Activated naive CD8-positive, alpha-beta T cell treated with anti-CD3 and anti-CD28 coated beads, Interleukin-2, amount 50 U/mL, for 24 hours (primary cell): ENCODE measurements at regions not wholly inside any gene's neighbourhood (a gene's known extent, or its start where the extent isn't known, plus 50 kb on each side); places are given as distances from the start of the nearest gene placed in this dataset.
A peak's percentile ranks its signal among the peaks of the same experiment; 100 is the strongest.

Experiments used
- ATAC-seq: fragments of 150-1000 bp; cut with Tn5 transposase; one replicate; pipeline ENCODE4 v1.10.0; 2021
- DNase-seq: peaks from one replicate; pipeline ENCODE4 v3.0.0; 2021
- H3K27ac Mint-ChIP-seq: one replicate; pipeline ENCODE4 v1.8.0; 2021; ENCODE audit warnings: mild to moderate bottlenecking, mixed read lengths
- H3K27me3 Mint-ChIP-seq: one replicate; pipeline ENCODE4 v1.8.0; 2021; ENCODE audit warnings: mixed read lengths
- H3K36me3 Mint-ChIP-seq: one replicate; pipeline ENCODE4 v1.8.0; 2021; ENCODE audit warnings: low read depth, mixed read lengths
- H3K4me1 Mint-ChIP-seq: one replicate; pipeline ENCODE4 v1.8.0; 2021; ENCODE audit warnings: mixed read lengths
- H3K4me3 Mint-ChIP-seq: one replicate; pipeline ENCODE4 v1.8.0; 2021; ENCODE audit warnings: mild to moderate bottlenecking, moderate library complexity, mixed read lengths
- H3K9me3 Mint-ChIP-seq: one replicate; pipeline ENCODE4 v1.8.0; 2021; ENCODE audit warnings: mixed read lengths

DNA sequence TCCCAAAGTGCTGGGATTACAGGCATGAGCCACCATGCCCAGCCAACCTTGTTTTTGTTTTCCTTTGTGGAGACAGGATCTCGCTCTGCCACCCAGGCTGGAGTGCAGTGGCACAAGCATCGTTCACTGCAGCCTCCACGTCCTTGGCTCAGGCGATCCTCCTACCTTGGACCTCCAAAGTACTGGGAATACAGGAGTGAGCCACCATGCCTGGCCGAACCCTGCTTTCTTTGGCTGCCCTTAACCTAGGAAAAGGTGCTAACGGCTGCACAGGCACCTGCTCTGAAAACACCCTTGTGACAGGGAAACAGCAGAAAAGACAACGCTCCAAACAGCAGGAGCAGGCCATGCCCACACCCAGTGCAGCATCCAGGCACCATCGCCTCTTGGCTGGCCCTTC, 71.9 kb downstream of the OAT start:
- H3K9me3 Mint-ChIP-seq, result no peaks in the 10 kb centered on the region
- H3K4me3 Mint-ChIP-seq, result no peak overlapping the region
- H3K27ac Mint-ChIP-seq, result no peak overlapping the region

DNA sequence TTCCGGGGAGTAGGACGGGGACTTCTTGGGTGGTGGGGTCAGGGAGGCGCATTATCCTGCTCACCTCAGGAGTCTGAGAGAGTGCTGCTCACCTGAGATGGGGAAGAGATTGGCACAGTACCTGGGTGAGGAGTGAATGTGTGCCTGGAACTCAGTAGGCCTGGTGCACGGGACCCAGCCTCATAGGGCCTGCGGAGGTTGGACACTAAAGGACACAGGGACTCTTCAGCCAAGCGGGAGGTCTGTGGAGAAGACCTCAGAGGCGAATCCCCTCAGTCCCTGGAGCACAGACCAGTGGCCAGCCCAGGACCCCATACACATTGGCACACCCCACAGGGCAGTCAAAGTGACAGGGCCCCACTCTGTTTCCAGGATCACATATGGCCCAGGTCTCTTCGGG, 73.2 kb downstream of the OAT start:
- DNase-seq (no peak), ATAC-seq (no peak)
- H3K36me3 Mint-ChIP-seq, result no peaks in the 10 kb centered on the region
- no peak overlapping the region for H3K27ac Mint-ChIP-seq
- H3K4me1 Mint-ChIP-seq, result peaks cover 16% of the 10 kb centered on the region
- H3K9me3 Mint-ChIP-seq, result no peaks in the 10 kb centered on the region
- no peak overlapping the region for H3K4me3 Mint-ChIP-seq
- no peaks in the 10 kb centered on the region for H3K27me3 Mint-ChIP-seq

More for the DNA sequence above, 71.9 kb downstream of the OAT start:
- Mint-ChIP-seq H3K27me3 (no peaks in the 10 kb centered on the region), H3K36me3 (no peaks in the 10 kb centered on the region), H3K4me1 (peaks cover 6% of the 10 kb centered on the region)
- DNase-seq (no peak), ATAC-seq (no peak)

DNA sequence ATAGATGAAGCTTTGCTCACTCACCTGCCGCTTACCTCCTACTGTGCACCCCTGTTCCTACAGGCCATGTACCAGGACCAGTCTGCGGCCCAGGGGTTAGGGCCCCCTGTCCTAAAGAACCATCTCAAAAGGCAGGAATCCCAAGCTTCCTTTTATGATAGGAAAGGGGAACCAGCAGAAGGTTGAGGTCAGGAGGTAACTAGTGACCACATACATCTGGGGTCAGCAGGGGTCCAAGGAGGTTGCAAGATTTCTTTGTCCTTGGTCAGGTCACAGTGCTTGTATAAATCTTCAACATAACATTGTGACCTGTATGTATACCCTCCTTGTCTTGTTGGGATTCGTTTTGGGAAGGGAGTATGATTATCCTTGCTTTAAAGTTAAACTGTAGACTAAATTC, 73.8 kb downstream of the OAT start:
- H3K4me3 Mint-ChIP-seq, result no peak overlapping the region
- H3K9me3 Mint-ChIP-seq, result no peaks in the 10 kb centered on the region

DNA sequence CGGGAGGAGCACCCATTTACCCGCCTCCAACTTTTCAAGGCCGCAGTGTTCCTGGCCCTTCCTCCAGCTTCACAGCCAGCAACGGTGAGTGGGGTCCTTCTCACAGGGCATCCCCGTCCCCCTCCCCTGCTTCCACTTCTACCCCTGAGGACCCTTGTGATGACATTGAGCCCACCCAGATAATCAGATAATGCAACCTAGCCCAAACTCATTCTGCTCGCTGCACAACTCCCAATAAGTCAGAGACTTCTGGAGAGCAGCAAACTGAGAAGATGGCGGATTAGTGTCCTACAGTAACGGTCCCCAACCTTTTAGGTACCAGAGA, 74.5 kb downstream of the OAT start:
- ATAC-seq (no peak), DNase-seq (no peak)
- no peak overlapping the region for H3K4me3 Mint-ChIP-seq
- no peaks in the 10 kb centered on the region for H3K9me3 Mint-ChIP-seq
- H3K4me1 Mint-ChIP-seq, result peaks cover 16% of the 10 kb centered on the region
- no peak overlapping the region for H3K27ac Mint-ChIP-seq
- H3K36me3 Mint-ChIP-seq, result no peaks in the 10 kb centered on the region
- no peaks in the 10 kb centered on the region for H3K27me3 Mint-ChIP-seq

More for the DNA sequence above, 73.8 kb downstream of the OAT start:
- DNase-seq (no peak), ATAC-seq (no peak)
- H3K27me3 Mint-ChIP-seq, result no peaks in the 10 kb centered on the region
- no peaks in the 10 kb centered on the region for H3K36me3 Mint-ChIP-seq
- peaks cover 16% of the 10 kb centered on the region for H3K4me1 Mint-ChIP-seq
- H3K27ac Mint-ChIP-seq, result no peak overlapping the region

DNA sequence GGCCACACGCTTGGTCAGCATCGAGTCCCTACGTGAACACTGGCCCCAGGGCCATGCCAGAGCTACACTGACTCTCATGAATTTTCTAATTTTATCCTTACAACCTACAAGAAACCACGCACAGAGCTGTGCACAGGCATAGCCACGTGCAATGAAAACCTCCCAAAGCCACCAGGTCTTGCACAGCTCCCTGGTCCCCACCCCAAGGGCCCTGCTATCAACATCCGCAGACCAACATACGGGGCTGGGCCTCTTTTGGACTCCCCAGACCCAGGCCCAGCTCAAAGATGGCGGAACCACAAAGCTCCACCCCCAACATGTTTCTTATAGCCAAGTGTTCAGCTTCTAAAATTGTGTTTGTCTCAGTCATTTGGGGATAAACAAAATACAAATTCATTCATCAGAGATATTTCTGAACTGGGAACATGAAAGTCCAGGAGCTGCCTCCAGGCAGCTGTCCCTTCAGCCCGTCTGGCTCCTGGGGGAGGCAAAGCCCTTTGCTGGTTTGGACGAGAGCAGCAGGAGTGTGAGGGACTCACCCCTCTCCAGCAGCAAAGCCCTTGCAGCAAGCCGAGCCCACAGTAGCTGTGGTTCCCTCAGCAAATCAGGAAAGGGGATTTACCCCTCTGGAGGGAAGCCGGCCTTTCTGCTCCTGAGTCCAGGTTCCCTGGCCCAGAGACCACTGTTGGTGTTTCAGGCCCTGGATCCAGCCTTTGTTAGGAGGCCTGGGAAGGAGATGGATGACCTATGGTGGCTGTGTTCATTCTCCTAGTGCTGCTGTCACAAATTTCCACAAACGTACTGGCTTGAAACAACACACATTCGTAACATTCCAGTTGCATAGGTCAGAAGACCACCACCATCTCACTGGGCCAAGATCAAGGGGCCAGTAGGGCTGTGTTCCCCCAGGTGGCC, 75.1 kb downstream of the OAT start:
- no peaks in the 10 kb centered on the region for H3K27me3 Mint-ChIP-seq
- no peaks in the 10 kb centered on the region for H3K36me3 Mint-ChIP-seq
- DNase-seq (no peak), ATAC-seq (no peak)
- H3K4me3 Mint-ChIP-seq, result no peak overlapping the region
- peaks cover 16% of the 10 kb centered on the region for H3K4me1 Mint-ChIP-seq
- no peak overlapping the region for H3K27ac Mint-ChIP-seq
- H3K9me3 Mint-ChIP-seq, result no peaks in the 10 kb centered on the region

DNA sequence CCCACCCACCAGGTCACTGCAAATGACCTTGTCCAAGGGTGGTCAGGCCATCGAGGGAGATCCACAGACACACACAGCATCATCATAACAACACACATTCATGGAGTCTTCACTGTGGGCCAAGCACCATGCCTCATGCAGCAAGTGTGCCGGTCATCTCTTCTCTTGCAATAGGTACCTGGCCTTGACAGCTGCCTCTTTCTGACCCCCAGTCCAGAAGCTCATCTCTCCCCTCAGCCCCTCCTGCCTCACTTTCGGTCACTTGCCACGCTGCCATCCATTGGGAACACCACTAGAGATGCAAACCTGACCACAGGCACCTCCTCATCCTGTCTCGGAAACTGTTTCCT, 75.9 kb downstream of the OAT start:
- Mint-ChIP-seq H3K36me3 (no peaks in the 10 kb centered on the region), H3K4me3 (no peak overlapping the region), H3K27me3 (no peaks in the 10 kb centered on the region), H3K9me3 (no peaks in the 10 kb centered on the region), H3K27ac (no peak overlapping the region), H3K4me1 (peaks cover 16% of the 10 kb centered on the region)
- ATAC-seq (no peak), DNase-seq (no peak)

DNA sequence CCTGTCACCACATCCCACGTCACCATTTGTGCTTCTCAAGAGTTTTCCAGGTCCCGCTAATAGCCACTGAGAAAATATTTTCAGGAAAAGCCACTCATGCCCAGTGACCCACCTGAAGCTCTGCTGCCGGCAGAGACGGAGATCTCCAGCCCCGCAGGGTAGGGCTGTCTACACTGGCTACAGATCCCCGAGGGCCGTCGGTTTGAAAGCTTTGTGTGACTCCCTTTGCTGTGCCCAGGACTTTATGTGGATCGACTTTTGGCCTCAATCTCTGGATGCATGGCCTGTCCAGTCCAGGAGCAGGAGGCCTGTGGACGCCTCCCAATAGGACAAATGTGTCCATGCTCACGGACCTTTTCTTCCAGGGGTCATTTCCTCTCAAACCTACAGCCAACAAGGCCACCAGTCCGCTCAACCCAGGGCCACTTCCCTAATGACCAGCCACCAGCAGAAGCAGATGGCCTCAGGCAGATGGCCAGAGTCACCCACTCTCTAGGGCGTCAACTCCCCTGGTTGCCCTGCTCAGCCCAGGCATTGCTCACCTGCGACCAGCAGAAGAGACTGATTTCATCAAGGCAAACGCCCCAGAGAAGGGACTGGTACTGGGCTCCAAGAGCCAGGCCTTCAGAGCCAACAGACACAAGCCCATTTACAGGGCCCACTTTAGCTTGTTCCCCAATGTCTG, 76.4 kb downstream of the OAT start:
- H3K27ac Mint-ChIP-seq, result no peak overlapping the region
- no peak for ATAC-seq

DNA sequence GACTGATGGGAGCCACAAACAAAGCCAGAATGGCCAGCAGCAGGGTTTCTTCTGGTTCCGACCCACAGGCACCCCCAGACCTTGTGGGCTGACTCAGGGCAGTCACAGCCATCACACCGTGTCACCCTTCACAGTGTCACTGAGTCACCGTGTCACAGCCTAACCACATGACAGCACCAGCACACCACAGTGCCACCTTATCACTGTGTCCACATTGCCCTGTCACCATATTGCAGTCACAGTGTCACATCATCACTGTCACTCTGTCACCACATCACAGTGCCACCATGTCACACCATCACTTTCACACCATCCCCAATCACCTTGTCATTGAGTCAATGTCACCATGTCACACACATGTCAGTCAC, 77.0 kb downstream of the OAT start:
- Mint-ChIP-seq H3K4me1 (peaks cover 16% of the 10 kb centered on the region), H3K27me3 (no peaks in the 10 kb centered on the region), H3K27ac (no peak overlapping the region), H3K9me3 (no peaks in the 10 kb centered on the region), H3K4me3 (peak overlapping the region; percentile 1), H3K36me3 (no peaks in the 10 kb centered on the region)
- ATAC-seq (peak; percentile 96), DNase-seq (peak; percentile 43)

More for the DNA sequence above, 76.4 kb downstream of the OAT start:
- no peak for DNase-seq
- peaks cover 16% of the 10 kb centered on the region for H3K4me1 Mint-ChIP-seq
- no peaks in the 10 kb centered on the region for H3K36me3 Mint-ChIP-seq
- H3K27me3 Mint-ChIP-seq, result no peaks in the 10 kb centered on the region
- H3K9me3 Mint-ChIP-seq, result no peaks in the 10 kb centered on the region
- peak overlapping the region; percentile 1 for H3K4me3 Mint-ChIP-seq

DNA sequence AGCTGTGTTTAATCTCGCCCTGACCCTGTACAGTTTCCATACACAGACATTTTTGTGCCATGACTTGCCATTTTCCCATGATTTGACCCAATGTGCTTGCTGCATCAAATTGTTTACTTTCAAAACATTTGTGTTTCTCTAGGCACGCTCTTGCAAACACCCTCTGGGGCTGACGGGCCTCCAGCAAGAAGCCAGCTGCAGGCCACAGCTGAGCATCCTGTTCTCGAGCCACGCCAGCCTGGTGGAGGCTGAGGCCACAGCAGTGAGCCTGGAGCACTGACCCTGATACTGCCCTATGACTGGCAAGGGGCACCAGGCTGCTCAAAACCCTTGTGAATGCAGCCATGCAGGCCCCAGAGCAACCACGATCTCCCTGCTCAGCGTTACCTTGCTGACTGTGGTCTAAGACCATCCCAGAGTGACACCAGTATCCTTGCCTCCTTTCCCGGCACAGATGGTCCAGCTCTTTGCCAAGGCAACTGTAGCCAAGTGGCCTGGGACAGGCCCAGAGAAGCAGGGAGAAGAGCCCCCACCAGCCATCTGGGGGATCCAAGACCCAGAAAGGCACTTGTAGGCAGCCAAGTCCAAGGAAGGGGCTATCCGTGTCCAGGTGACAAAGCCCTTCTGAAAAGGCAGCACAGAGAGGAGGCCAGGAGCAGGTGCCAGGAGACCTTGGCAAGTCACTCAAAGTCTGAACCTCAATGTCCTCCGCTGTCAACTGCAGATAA, 78.5 kb downstream of the OAT start:
- no peak for DNase-seq

DNA sequence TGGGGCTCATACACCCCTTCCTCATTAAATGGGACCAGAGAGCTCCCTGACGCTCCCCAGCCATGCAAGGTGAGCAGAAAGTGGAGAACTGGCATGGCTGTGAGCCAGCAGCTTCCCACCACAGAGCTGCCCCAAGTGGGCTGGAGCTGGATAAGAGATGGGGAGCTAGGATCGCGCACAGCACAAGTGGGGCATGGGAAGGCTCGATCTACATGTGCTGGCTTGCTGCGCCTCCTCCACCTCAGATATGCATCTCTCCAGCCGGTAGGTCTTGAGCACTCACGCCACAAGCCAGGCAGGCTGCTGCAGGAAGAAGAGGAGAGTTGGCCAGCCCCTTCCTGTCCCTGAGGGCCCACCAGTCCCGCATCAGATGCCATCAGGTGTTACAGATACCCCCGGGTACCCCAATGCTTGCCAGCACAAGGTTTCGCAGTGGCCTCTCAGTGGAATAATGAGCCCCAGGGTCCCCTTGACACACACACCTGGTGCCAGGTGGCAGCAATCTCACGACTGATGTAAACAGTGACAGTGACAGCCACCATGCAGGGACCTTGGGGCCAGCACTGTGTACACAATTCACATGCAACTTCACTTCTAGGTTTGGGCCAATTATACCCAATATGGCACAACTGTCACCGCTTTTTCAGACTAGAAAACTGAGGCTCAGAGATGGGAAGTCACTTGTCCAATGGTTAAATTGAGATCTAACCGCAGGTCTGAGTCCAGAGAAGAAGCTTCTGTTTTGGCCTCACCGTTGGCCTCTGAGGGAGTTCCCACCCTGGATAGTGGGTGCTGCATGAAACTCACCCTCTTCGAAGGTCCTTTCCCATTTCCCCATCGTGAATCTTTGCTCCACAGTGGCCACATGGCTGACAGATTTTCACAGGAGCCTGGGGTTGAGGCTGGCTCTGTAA, 79.3 kb downstream of the OAT start:
- H3K27ac Mint-ChIP-seq, result no peak overlapping the region
- ATAC-seq, result no peak

More for the DNA sequence above, 78.5 kb downstream of the OAT start:
- Mint-ChIP-seq H3K4me3 (no peak overlapping the region), H3K27ac (no peak overlapping the region), H3K4me1 (peaks cover 16% of the 10 kb centered on the region), H3K36me3 (no peaks in the 10 kb centered on the region), H3K9me3 (no peaks in the 10 kb centered on the region), H3K27me3 (no peaks in the 10 kb centered on the region)
- ATAC-seq, result no peak

DNA sequence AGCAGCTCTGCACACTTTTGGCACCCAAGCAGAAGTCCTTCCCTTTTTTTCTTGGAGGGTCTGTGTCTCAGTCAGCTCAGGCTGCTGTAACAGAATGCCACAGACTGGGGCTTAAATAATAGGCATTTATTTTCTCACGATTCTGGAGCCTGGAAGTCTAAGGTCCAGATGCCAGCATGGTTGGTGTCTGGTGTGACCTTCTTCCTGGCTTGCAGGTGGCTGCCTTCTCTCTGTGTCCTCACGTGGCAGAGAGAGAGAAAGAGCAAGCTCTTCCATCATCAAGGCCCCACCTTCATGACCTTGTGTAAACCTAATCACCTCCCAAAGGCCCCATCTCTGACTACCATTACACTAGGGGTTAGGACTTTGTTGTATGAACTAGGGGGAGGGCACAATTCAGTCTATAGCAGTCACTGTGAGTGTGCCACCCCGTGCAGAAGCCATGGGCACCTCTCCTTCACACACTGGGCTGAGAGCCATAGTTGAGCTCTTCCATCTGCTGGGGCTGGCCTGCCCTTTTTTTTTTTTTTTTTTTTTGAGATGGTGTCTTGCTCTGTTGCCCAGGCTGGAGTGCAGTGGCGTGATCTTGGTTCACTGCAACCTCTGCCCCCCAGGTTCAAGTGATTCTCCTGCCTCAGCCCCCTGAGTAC, 80.3 kb downstream of the OAT start:
- peaks cover 3% of the 10 kb centered on the region for H3K9me3 Mint-ChIP-seq
- ATAC-seq (no peak), DNase-seq (no peak)
- H3K27me3 Mint-ChIP-seq, result no peaks in the 10 kb centered on the region
- H3K27ac Mint-ChIP-seq, result no peak overlapping the region
- H3K4me1 Mint-ChIP-seq, result peaks cover 16% of the 10 kb centered on the region
- no peaks in the 10 kb centered on the region for H3K36me3 Mint-ChIP-seq
- no peak overlapping the region for H3K4me3 Mint-ChIP-seq

More for the DNA sequence above, 79.3 kb downstream of the OAT start:
- H3K4me1 Mint-ChIP-seq, result peaks cover 16% of the 10 kb centered on the region
- no peak overlapping the region for H3K4me3 Mint-ChIP-seq
- no peak for DNase-seq
- peaks cover 2% of the 10 kb centered on the region for H3K9me3 Mint-ChIP-seq
- no peaks in the 10 kb centered on the region for H3K36me3 Mint-ChIP-seq
- H3K27me3 Mint-ChIP-seq, result no peaks in the 10 kb centered on the region

DNA sequence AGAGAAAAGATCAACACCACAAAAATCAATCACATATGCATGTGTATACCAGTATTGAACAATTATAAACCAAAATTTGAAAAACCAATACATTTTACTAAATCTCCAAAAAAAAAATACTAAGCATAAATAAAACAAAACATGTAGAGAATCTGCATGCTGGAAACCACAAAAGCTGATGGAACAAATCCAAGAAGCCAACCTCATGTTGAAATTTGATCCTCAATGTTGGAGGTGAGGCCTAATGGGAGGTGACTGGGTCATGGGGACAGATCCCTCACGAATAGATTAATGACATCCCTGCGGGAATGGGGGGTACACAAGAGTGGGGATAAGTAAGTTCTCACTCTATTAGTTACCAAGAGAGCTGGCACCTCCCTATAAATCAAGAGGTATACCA, 82.5 kb downstream of the OAT start:
- ATAC-seq, result no peak
- Mint-ChIP-seq H3K4me1 (peaks cover 4% of the 10 kb centered on the region), H3K9me3 (peaks cover 19% of the 10 kb centered on the region), H3K27me3 (peaks cover 6% of the 10 kb centered on the region), H3K27ac (no peak overlapping the region), H3K4me3 (no peak overlapping the region), H3K36me3 (no peaks in the 10 kb centered on the region)
- DNase-seq, result no peak

DNA sequence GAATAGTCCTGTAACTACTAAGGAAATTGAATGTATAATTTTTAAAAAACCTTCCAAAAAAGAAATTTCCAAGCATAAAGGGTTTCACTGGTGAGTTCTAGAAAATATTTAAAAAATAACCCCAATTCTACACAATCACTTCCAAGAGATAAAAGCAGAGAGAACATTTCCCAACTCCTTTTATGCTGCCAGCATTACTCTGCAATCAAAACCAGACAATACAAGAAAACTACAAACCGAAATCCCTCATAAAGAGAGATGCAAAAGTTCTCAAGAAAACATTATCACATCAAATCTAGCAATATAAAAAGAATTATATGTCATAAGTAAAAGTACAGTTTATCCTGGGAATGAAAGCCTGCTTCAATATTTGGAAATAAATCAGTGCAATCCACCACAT, 84.8 kb downstream of the OAT start:
- H3K4me3 Mint-ChIP-seq, result no peak overlapping the region
- H3K9me3 Mint-ChIP-seq, result peaks cover 21% of the 10 kb centered on the region
- no peaks in the 10 kb centered on the region for H3K36me3 Mint-ChIP-seq
- ATAC-seq (no peak), DNase-seq (no peak)
- no peaks in the 10 kb centered on the region for H3K4me1 Mint-ChIP-seq
- H3K27ac Mint-ChIP-seq, result no peak overlapping the region
- peaks cover 12% of the 10 kb centered on the region for H3K27me3 Mint-ChIP-seq

DNA sequence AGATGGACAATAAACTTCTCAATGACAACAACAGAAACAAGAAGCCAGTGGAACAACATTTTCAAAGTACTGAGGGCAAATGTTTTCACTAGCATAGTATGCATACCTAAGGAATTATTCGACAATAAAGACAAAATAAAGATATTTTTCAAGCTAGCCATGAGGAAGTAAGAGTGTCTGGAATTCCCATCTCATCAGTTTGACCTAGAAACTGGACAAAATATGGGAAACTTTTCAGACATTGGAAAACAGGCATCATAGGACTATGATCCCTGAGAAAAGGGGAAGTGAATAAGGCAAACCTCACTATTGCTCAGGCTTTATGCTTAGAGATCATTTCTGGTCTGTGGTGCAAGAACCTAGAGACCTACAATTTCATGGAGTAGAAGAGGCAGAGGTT, 86.3 kb downstream of the OAT start:
- Mint-ChIP-seq H3K36me3 (no peaks in the 10 kb centered on the region), H3K4me3 (no peak overlapping the region)
- no peak for DNase-seq

More for the DNA sequence above, 86.3 kb downstream of the OAT start:
- Mint-ChIP-seq H3K9me3 (peaks cover 21% of the 10 kb centered on the region), H3K4me1 (no peaks in the 10 kb centered on the region), H3K27ac (no peak overlapping the region), H3K27me3 (peaks cover 12% of the 10 kb centered on the region)
- ATAC-seq, result no peak
